ENCODE measurements at regions not wholly inside any gene's neighbourhood (a gene's known extent, or its start where the extent isn't known, plus 50 kb on each side); places are given as distances from the start of the nearest gene placed in this dataset.

- Mint-ChIP-seq H3K9me3 (ENCODE audit: unreplicated experiment) (no peaks in the 10 kb centered on the region), H3K27me3 (ENCODE audit: unreplicated experiment) (no peaks in the 10 kb centered on the region), H3K4me3 (ENCODE audit: unreplicated experiment) (no peak overlapping the region), H3K4me1 (ENCODE audit: unreplicated experiment) (peaks cover 16% of the 10 kb centered on the region), H3K27ac (ENCODE audit: unreplicated experiment) (peak overlapping the region; percentile 27), H3K36me3 (ENCODE audit: unreplicated experiment) (peaks cover 2% of the 10 kb centered on the region)
- no peak for TF ChIP-seq CTCF (IDR thresholded peaks at IDR 0.05)
- no peak for DNase-seq (ENCODE audit: extremely low spot score, unreplicated experiment)
Observed at GRCh38 chr2:144143294-144144151, 376.4 kb downstream of the ZEB2 start.

DNA sequence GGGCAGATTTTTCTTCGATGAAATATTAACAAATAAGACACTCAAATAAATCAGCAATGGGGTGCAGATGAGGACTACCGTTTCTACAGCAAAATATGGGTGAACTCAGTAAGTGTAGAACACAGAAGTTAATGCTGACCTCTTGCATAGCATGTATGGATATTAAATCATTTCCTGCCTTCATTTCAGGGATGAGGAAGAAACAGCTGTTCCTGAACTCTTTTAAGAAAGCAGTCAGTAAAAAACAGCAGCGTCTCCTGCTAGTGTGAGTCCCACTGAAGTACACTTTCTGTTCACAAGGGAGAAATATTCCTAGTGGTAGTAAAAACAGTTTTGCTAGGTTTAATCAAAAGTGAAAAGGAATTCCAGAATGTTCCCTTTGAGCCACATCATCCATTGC lies 379.0 kb downstream of the ZEB2 start:
- Mint-ChIP-seq H3K4me3 (ENCODE audit: unreplicated experiment) (no peak overlapping the region), H3K27ac (ENCODE audit: unreplicated experiment) (no peak overlapping the region), H3K9me3 (ENCODE audit: unreplicated experiment) (no peaks in the 10 kb centered on the region), H3K36me3 (ENCODE audit: unreplicated experiment) (peaks cover 6% of the 10 kb centered on the region), H3K27me3 (ENCODE audit: unreplicated experiment) (no peaks in the 10 kb centered on the region), H3K4me1 (ENCODE audit: unreplicated experiment) (peaks cover 21% of the 10 kb centered on the region)
- DNase-seq (ENCODE audit: extremely low spot score, unreplicated experiment): no peak
- no peak for TF ChIP-seq CTCF (IDR thresholded peaks at IDR 0.05)

- Mint-ChIP-seq H3K36me3 (ENCODE audit: unreplicated experiment) (peaks cover 6% of the 10 kb centered on the region), H3K27ac (ENCODE audit: unreplicated experiment) (no peak overlapping the region), H3K27me3 (ENCODE audit: unreplicated experiment) (no peaks in the 10 kb centered on the region), H3K9me3 (ENCODE audit: unreplicated experiment) (no peaks in the 10 kb centered on the region), H3K4me1 (ENCODE audit: unreplicated experiment) (peaks cover 24% of the 10 kb centered on the region), H3K4me3 (ENCODE audit: unreplicated experiment) (no peak overlapping the region)
- DNase-seq (ENCODE audit: extremely low spot score, unreplicated experiment): no peak
- TF ChIP-seq CTCF (IDR thresholded peaks at IDR 0.05): no peak
Observed at GRCh38 chr2:144137705-144138428, 382.1 kb downstream of the ZEB2 start.

DNA sequence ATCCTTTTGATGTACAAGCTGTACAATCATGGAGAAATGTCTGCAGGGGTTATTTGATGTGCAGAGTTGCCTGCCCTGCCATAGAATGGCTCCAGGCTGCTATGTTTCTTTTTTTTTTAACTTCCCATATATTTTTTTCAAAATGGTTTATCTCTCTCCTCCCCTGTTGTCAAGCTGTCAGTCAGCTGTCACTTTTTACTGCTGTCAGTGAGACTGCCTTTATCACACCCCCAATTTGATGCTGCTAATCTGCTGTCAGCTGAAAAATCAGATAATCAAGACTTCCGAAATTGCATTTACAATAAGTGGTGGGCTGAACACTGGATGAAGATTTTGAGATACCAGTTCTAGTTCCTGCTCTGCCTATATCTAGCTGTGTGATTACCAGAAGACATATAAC lies 382.6 kb downstream of the ZEB2 start:
- peaks cover 29% of the 10 kb centered on the region for H3K4me1 Mint-ChIP-seq (ENCODE audit: unreplicated experiment)
- no peaks in the 10 kb centered on the region for H3K9me3 Mint-ChIP-seq (ENCODE audit: unreplicated experiment)
- H3K36me3 Mint-ChIP-seq (ENCODE audit: unreplicated experiment): peaks cover 6% of the 10 kb centered on the region
- no peak for TF ChIP-seq CTCF (IDR thresholded peaks at IDR 0.05)
- H3K27me3 Mint-ChIP-seq (ENCODE audit: unreplicated experiment): no peaks in the 10 kb centered on the region
- no peak overlapping the region for H3K27ac Mint-ChIP-seq (ENCODE audit: unreplicated experiment)
- DNase-seq (ENCODE audit: extremely low spot score, unreplicated experiment): no peak
- H3K4me3 Mint-ChIP-seq (ENCODE audit: unreplicated experiment): no peak overlapping the region
